Heart right ventricle (tissue), 16 donors: ENCODE measurements at regions not wholly inside any gene's neighbourhood (a gene's known extent, or its start where the extent isn't known, plus 50 kb on each side); places are given as distances from the start of the nearest gene placed in this dataset.

Source experiments
- ATAC-seq, 8 donors: fragments of 200-7000 bp; cut with Tn5 transposase; one replicate each; pipeline ENCODE4 v1.9.1; 2020; ENCODE audit warnings: mild to moderate bottlenecking in 8 of 8, moderate library complexity in 8 of 8, moderate number of reproducible peaks in 1 of 8
- DNase-seq, 2 donors: peaks; one replicate each; pipeline ENCODE4 v3.0.0-alpha.2; 2020
- H3K27ac ChIP-seq, 10 donors: fragments of 200-600 bp; sonication (generic) in 2 of 10; one replicate each; pipeline versions ENCODE4 v1.5.0 to v1.8.0; 2020 to 2022; ENCODE audit warnings: mild to moderate bottlenecking in 3 of 10
- H3K27me3 ChIP-seq, 7 donors: fragments of 200-600 bp; one replicate each; pipeline ENCODE4 v1.8.0; 2021 to 2022; ENCODE audit warnings: mild to moderate bottlenecking in 2 of 7
- H3K36me3 ChIP-seq, 9 donors: fragments of 200-600 bp; sonication (generic) in 1 of 9; one replicate each; pipeline versions ENCODE4 v1.5.0 to v1.8.0; 2020 to 2022; ENCODE audit warnings: mild to moderate bottlenecking in 2 of 9
- H3K4me1 ChIP-seq, 9 donors: fragments of 200-600 bp; sonication (generic) in 1 of 9; one replicate each; pipeline versions ENCODE4 v1.5.0 to v1.8.0; 2020 to 2022; ENCODE audit warnings: mild to moderate bottlenecking in 4 of 9
- H3K4me3 ChIP-seq, 10 donors: fragments of 200-600 bp; sonication (generic) in 2 of 10; one replicate each; pipeline versions ENCODE4 v1.5.0 to v1.8.0; 2020 to 2022; ENCODE audit warnings: mild to moderate bottlenecking in 7 of 10, moderate library complexity in 2 of 10
- H3K9me3 ChIP-seq, 11 donors: fragments of 200-600 bp in 10 of 11; sonication (generic) in 2 of 11; one replicate each; pipeline versions ENCODE4 v1.5.0 to v1.8.0; 2013 to 2022; ENCODE audit warnings: mild to moderate bottlenecking in 2 of 11, control low read depth in 1 of 11, moderate library complexity in 1 of 11
- WGBS, 2 donors: extraction: QIAGEN DNeasy Blood & Tissue Kit; methylation state at CpG; one replicate each; pipeline ENCODE4 v1.1.7; 2013; ENCODE audit warnings: inconsistent platforms in 1 of 2; 5-methylcytosine and 5-hydroxymethylcytosine counted together
- intact Hi-C, 10 donors: fragments of 100-400 bp; cut with DNase I; formaldehyde crosslinking; loops; one replicate each; pipeline versions ENCODE4 v1.11.1 to v1.14.2; 2022
- TF ChIP-seq, protein P1 (sequence below), 9 donors: fragments of 200-600 bp; sonication (generic) in 2 of 9; IDR thresholded peaks; one replicate each; pipeline versions ENCODE4 v1.5.0 to v1.8.0; 2021 to 2022; ENCODE audit warnings: antibody characterized with exemption in 9 of 9, mild to moderate bottlenecking in 5 of 9, moderate library complexity in 1 of 9
- donor health status: Arrhythmogenic right ventricular cardiomyopathy.
- donor health status: ischemic (EF 13 %, LVEDD 7.1; RV severe dilation, severe dysfunction).
- donor health status: healthy with polysubstance abuse.
- donor health status: DM: no; HTN: yes; CAD: no.
- donor health status: DM: no; HTN: no; CAD: no.
- donor health status: ischemic (EF 25% LVEDD 6.9; RV normal size, moderate dysfunction).
- donor health status: ischemic (EF 25% LVEDD 5.7; RV mildly dilated, moderate dysfunction).
- donor health status: healthy.
- donor health status: DM: yes; HTN: yes; CAD: no.
- donor health status: Ischemic cardiomyopathy.
- donor health status: ischemic (EF 35%, LVEDD 5.7; RV mildly dilated, moderate dysfunction).
- donor health status: nonischemic (EF 11% LVEDD 7.7; RV severe dilation, severe dysfunction).
- donor health status: DM: yes; HTN: yes; CAD: no.
- donor health status: PGD.
- donor health status: ischemic (EF 29% LVEDD 5.4; RV normal size, mild dysfunction).
- donor health status: nonischemic (EF 23%, LVEDD 6.1; RV moderate dilation, normal function).

DNA sequence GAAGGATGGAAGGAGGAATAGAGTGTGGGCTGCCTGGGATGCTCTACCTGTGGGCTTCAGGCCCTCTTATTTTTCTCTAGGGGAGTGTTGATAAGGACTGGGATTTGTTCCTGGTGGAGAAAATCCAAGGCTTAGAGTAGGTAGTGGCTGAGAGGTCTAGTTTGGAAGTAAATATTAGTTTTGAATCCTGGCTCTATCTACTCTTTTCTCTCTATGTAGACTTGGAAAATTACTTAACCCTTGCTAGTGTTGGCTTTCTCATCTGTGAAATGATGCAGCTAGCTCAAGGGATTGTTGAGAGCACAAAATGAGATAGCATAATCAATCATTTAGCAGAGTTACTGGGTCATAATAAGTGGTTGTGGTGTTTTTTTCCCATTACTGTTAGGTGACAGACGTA, 102.7 kb upstream of the MLIP start:
- intact Hi-C loops, result no loop called here
- 72 to 90% methylated on average over 1 of the region's 1 CpG for WGBS, 2 donors
- ATAC-seq (no peak), DNase-seq (no peak)
- no peak overlapping the region for H3K4me3 ChIP-seq
- no peaks in the 10 kb centered on the region for H3K36me3 ChIP-seq
- peaks cover 0 to 4% (median 0%) of the 10 kb centered on the region in 11 donors for H3K9me3 ChIP-seq
- TF ChIP-seq, protein P1, sequence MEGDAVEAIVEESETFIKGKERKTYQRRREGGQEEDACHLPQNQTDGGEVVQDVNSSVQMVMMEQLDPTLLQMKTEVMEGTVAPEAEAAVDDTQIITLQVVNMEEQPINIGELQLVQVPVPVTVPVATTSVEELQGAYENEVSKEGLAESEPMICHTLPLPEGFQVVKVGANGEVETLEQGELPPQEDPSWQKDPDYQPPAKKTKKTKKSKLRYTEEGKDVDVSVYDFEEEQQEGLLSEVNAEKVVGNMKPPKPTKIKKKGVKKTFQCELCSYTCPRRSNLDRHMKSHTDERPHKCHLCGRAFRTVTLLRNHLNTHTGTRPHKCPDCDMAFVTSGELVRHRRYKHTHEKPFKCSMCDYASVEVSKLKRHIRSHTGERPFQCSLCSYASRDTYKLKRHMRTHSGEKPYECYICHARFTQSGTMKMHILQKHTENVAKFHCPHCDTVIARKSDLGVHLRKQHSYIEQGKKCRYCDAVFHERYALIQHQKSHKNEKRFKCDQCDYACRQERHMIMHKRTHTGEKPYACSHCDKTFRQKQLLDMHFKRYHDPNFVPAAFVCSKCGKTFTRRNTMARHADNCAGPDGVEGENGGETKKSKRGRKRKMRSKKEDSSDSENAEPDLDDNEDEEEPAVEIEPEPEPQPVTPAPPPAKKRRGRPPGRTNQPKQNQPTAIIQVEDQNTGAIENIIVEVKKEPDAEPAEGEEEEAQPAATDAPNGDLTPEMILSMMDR (IDR thresholded peaks at IDR 0.05), result no peak
- no peaks in the 10 kb centered on the region for H3K27me3 ChIP-seq
- H3K27ac ChIP-seq, result no peak overlapping the region
- peaks cover 0 to 25% (median 13%) of the 10 kb centered on the region in 9 donors for H3K4me1 ChIP-seq

DNA sequence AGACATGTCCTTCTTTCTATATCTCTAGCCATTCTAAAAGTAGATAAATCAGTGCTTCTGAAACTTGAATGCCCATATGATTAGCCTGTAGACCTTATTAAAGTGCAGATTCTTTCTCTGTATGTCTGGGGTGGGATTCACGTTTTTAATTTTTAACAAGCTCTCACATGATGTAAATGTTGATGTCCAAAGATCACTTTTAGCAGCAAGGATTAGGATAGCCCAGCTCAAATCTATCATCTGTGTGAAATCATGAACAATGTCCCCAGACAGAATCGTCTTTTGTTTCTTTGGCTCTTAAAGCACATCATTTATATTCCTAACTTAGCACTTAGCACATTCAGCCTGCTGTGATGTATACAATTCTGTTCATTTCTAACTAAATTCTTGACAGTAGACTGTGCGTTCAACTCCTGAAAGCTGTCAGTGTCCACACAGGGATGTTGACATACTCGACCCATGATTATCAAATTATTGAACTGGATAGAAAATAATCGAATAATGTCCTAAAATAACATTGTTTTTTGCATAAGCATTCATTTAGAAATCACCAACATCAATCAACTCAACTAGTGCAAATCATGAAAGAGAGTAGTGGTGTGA, 102.1 kb upstream of the MLIP start:
- H3K4me1 ChIP-seq, result peaks cover 0 to 25% (median 13%) of the 10 kb centered on the region in 9 donors
- ATAC-seq, result no peak
- no peak for DNase-seq
- peak overlapping the region in 1 of 10 donors; percentile 77 for H3K27ac ChIP-seq
- H3K9me3 ChIP-seq, result peaks cover 0 to 7% (median 0%) of the 10 kb centered on the region in 11 donors
- TF ChIP-seq, protein P1 (IDR thresholded peaks at IDR 0.05), result no peak
- intact Hi-C loops, result no loop called here
- WGBS, 2 donors, result 68 to 80% methylated on average over 5 of the region's 5 CpGs
- H3K27me3 ChIP-seq, result no peaks in the 10 kb centered on the region
- H3K4me3 ChIP-seq, result no peak overlapping the region
- H3K36me3 ChIP-seq, result no peaks in the 10 kb centered on the region

DNA sequence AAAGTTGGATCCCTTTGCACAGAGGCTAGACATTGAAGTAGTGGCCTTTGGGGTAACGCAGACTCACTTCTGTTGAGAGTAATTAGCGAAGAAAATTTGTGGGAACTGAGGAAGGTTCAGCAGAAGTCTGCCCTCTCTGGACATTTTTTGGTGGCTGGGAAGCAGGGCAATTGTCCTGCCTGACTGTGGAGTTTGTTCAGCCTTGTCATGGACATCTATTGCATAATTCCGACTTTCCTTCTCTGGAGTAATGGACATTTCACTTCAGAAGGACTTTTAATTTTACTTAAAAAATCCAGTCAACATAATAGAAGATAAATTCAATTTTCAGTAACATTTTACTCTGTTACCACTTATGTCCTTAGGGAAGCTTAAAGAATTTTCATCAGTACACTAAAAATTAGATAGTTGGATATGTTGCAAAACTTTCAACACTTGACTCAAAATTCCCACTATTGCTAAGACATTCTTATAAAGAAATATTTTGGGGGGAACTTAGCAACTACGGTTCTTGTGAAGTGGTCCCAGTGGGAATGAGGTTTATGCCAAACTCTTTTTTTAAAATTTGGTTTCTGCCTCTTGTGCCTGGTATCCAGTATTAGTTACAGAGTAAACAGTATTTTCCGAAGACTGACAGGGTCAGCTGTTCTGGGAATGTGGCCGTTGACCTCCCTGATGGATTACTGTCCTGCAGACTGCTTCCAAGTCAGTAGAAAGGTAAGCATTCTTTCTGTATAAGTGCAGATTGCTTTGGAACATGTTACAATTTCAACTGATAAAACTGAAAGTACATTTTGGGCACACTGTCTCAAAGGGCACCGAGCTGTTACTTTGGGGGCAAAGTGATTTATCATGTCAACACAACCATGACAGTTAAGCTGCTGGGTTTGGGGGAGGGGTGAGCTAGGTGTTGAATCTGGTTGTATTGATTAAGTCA, 100.6 kb upstream of the MLIP start:
- peak; percentile 56 to 86 (median 74) for ATAC-seq
- intact Hi-C loops, result loop anchor here in 1 of 10 donors (10.0 kb wide), 1 partner anchor 74 kb away; no protein-coding TSS in a partner anchor
- H3K27ac ChIP-seq, result peak overlapping the region; percentile 13 to 77 (median 64)
- H3K9me3 ChIP-seq, result peaks cover 0 to 7% (median 0%) of the 10 kb centered on the region in 11 donors
- TF ChIP-seq, protein P1 (IDR thresholded peaks at IDR 0.05), result peak in 2 of 9 donors; percentile 14 to 15
- peaks cover 0 to 25% (median 13%) of the 10 kb centered on the region in 9 donors for H3K4me1 ChIP-seq
- DNase-seq, result no peak
- 46 to 49% methylated on average over 7 of the region's 7 CpGs for WGBS, 2 donors
- peak overlapping the region in 6 of 10 donors; percentile 9 to 31 (median 24) for H3K4me3 ChIP-seq
- H3K27me3 ChIP-seq, result no peaks in the 10 kb centered on the region
- no peaks in the 10 kb centered on the region for H3K36me3 ChIP-seq

DNA sequence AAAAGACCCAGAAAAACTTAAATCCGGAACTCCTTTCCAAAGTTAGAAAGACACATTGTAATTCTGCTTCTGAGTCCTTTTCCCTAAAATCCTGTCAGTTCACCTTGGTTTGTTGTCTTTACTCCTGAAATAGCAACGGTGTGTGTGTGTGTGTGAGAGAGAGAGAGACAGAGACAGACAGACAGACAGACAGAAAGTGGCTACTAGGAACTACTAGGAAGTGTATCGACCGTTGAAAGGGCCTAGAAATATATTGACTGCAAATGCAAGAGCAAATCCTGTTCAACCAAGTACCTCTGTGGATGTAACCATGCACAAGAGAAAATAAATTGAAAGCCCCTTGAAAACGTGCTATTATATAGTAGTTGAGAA, 100.0 kb upstream of the MLIP start:
- Histone ChIP-seq H3K4me3 (peak overlapping the region in 6 of 10 donors; percentile 9 to 31 (median 24)), H3K27ac (peak overlapping the region; percentile 13 to 77 (median 64)), H3K9me3 (peaks cover 0 to 7% (median 0%) of the 10 kb centered on the region in 11 donors), H3K4me1 (peaks cover 0 to 25% (median 13%) of the 10 kb centered on the region in 9 donors), H3K27me3 (no peaks in the 10 kb centered on the region), H3K36me3 (no peaks in the 10 kb centered on the region)
- DNase-seq (no peak), ATAC-seq (peak in 6 of 8 donors; percentile 28 to 55 (median 39))
- TF ChIP-seq, protein P1 (IDR thresholded peaks at IDR 0.05), result no peak
- intact Hi-C loops, result loop anchor here in 1 of 10 donors (10.0 kb wide), 1 partner anchor 74 kb away; no protein-coding TSS in a partner anchor
- 44% methylated on average over 5 of the region's 5 CpGs for WGBS, 2 donors
